ENCODE measurements at regions not wholly inside any gene's neighbourhood (a gene's known extent, or its start where the extent isn't known, plus 50 kb on each side); places are given as distances from the start of the nearest gene placed in this dataset.

DNA sequence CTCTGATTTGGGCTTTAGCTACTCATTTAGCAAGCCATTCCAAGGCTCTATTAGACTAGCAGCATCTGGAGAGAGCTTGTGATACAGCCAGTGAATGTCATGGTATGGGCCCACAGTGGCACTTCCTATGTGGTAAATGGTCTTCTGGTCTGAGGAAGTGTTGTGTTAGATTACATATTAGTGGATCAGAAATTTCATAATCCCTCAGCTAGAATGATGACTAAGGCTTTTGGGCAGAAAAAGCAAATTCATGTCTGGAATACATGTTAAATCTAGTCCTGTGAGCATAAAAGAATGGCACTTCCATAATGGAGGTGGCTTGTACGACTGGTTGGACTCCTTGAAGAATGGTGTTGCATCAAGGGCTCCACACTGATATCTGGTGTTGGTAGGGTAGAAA, 436.8 kb upstream of the CWC22 start:
- DNase-seq: no peak

DNA sequence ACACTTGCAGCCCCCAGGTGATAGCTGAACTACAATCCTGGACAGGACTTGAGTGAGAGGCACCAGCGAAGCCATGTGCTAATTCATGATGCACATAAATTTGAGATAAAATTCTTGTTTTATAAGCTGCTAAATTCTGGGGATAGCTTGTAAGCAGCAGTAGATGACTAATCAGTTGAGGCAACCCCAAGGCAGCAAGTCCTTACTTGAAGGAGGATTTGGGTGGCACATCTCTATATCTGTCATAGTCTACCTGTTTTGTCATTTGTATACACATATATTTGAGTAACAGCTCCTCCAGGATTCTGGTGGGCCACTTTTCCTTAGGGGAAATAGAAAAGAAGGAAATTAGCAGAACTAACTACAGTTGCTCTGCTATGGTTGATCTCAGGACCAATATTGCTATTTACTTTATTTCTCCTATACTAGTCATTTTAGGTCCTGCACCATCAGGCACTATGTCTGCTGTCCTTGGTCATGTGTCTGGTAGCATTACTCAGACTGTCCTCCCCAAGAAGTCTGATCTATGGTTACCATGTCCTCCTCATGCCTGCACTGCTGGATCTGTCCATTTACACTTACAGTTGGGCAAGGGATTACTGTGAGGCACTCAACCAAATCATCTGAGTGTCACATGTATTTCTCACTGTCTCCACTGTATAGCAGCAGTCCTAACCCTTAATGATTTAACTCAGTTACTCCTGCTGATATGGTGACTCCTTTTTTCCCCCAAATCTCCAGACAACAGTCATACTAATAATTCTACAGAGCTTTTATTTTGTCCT, 436.0 kb upstream of the CWC22 start:
- DNase-seq: no peak

DNA sequence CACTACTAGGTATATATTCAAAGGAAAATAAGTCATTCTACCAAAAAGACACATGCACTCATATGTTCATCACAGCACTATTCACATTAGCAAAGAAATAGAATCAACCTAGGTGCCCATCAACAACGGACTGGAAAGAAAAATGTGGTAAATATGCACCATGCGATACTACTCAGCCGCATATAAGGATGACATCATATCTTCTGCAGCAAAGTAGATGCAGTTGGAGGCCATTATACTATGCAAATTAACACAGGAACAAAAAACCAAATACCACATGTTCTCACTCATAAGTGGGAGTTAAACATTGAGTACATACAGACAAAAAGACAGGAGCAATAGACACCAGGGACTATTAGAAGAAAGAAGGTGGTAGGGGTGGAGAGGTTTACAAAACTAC, 412.1 kb upstream of the CWC22 start:
- no peak for DNase-seq

DNA sequence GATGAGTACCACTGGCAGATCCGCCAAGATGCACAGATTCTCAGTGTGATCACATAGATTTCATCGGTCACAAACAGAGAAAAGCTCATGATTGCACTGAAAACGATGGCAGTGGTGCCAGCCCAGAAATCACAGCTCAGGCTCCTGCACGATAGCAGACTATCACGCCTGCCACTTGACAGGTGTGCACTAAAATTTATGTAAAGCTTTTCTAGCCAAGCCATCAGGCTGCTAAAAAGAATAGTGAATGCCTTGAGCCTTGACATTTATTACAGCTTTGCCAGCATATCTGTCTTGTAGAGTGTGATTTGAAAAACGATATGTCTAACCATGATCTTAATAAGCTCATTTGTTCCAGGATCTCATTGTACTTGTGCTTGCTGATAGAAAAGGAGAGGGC, 409.5 kb upstream of the CWC22 start:
- DNase-seq: no peak

DNA sequence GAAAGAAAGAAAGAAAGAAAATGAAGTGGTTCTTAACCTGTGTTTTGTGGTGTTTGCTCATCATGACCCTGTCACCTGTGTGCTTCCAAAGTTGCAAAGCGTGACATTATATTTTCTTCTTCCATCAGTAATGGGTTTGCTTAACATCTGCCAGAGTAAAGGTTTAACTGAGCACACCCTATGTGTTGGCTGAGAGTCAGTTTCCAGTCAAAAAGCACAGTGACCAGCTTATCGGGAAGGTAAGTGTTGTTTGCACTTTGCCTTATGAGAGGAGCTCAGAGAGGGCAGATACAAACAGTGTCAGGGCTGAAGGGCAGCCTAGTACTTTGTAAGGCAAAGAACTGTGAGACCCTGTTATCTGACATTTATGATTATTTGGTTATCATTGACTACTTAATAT, 406.2 kb upstream of the CWC22 start:
- no peak for DNase-seq

DNA sequence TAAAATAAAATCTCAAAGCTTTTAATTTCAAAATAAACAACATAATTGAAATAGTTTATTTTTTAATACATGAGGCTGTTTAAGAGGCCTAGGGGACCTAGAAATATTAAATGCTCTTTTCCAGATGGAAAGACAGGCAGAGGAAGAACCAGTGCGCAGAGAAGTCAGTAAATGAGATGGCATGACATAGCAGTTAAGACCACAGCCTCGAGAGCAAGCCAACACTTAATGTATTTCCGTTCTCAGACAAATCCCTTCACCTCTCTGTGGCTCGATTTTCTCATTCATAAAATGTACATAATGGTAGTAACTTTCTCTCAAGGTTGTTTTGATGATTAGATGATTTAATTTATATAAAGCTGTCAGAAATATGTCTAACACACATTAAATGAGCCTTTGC, 405.1 kb upstream of the CWC22 start:
- no peak for DNase-seq

DNA sequence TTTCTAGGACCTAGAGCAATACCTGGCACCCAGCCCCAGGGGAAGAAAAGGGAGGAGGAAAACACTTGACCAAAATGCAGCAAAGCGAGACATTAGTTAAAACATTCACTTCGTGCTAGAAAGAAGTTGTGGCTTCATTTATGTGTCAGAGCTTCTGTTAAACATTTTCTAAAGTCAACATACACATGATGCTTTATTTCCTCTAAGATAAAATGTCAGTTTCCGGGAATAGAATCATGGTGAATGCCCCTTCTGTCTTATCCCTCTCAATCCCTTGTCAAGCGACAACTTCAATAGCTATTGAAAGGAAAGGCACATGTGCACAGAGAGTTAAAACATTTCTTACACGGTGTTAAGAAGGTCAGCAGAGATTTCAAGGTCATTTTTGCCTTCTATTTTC, 404.6 kb upstream of the CWC22 start:
- DNase-seq: no peak

DNA sequence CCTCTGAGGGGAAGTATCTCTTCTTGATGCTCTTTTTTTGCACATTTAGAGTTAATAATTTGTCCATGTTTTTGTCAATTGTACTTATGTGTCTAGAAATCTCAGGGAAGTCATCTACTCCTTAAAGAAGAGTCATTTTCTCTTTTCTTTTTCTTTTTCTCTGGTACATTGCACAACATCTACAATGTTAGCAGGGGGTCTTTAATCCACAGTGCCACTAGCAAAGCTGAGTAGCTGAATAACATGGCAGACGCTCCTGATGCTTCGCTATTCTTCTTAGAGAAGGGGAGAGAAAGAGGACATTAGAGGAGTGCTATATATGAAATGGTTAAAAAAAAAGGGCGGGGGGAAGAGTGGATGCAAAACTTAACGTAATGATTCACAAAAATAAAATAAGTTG, 399.6 kb upstream of the CWC22 start:
- DNase-seq: no peak

DNA sequence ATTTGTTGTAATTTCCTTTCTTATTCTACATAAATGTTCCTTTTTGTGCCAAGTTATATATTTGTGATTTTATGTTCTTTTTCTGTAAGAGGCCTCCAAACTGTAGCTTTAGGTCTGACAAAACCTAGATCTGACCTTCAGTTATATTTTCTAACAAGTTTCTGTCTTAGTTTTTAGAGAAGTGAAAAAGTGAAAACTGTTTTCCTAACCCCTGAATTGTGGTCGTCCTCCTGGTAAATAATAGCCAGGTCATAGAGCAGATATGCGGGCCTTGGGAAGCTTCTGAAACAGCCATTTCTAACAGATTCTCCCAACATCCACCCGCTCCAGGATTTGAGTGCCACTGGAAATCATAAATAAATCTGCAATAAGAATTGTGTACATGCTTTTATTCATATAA, 398.4 kb upstream of the CWC22 start:
- no peak for DNase-seq

DNA sequence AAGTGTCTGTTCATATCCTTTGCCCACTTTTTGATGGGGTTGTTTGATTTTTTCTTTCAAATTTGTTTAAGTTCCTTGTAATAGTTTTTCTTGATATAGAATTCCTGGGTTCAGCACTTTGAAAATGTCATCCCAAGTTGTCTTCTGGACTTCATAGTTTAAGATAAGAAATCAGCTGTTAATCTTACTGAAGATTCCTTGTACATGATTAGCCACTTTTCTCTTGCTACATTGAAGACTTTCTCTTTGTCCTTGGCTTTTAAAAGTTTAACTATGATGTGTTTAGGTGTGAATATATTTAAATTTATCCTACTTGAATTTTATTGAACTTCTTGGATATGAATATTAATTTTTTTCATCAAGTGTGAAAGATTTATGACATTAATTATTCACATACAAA, 387.2 kb upstream of the CWC22 start:
- DNase-seq: no peak

DNA sequence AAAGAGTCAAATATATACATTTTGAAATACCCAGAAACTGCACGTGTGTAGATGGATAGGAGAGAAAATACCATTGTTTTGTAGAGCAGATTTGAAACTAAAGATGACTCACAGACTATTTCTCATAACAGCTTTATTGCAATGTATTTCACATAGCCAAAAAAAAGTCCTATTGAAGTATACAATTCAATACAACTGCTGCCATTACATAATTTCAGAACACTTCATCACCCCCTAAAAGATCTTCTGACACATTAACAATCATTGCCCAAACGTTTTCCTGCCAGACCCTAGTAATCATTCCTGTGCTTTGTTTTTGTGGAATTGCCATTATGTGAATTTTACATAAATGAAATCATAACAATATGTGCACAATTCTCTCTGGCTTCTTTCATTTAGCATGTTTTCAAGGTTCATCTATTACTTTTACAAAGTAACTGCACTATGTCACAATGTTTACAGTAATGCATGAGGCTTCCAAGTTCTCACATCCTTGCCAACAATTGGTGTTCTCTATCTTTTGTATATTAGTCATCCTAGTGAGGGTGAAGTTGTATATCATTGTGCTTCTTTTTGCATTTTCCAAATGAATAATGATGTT, 378.6 kb upstream of the CWC22 start:
- DNase-seq: no peak

DNA sequence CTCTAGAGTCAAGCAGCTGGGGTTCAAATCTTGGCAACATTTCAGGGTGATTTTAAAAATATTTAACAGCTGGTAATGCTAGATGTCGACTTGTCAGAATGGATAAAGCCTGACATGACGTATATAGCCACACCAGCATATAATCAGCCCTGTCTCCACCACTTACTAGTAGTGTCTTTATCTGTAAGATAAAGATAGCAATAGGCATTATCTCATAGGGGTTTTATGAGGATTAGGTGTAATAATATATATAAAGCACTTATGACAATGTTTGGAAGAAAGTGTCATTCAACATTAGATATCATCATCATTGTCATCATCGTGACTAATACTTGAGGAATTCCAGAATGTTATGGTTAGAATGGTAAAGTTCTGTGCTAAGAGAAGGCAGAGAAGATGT, 369.0 kb upstream of the CWC22 start:
- DNase-seq: no peak

DNA sequence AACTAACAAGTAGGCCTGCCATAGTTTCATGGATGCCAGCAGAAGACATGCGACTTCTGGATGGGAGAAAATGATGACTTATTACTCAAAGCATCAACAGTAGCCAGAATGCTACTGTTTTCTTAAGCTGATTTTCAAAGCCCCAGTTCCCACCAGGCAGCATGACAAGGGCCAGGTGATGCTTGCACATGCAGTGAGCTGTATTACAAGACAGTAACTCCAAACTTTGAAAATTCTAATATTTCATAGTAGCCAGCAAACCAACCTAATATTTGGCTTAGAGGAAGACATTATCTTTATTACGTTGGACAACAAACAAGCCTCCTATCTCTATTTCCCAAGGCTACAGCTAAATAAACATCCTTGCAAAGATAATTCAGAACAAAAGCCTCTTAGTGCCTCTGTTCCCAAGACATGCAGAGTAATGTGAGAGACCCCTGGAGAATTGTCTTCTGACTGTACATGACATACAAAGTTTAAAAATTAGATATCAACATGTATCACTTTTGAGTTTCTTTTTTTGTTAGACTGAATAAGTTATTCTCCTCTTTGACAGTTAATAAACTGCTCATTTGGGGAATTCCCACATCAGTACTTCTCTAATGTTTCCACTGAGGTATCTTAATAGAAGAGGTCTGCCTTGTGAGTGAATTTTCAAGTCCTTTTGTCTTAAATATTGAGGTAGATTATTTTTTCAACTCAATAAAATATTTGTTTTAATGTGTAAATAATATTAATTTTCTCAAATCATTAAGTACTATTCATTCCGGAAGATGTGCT, 367.6 kb upstream of the CWC22 start:
- no peak for DNase-seq

DNA sequence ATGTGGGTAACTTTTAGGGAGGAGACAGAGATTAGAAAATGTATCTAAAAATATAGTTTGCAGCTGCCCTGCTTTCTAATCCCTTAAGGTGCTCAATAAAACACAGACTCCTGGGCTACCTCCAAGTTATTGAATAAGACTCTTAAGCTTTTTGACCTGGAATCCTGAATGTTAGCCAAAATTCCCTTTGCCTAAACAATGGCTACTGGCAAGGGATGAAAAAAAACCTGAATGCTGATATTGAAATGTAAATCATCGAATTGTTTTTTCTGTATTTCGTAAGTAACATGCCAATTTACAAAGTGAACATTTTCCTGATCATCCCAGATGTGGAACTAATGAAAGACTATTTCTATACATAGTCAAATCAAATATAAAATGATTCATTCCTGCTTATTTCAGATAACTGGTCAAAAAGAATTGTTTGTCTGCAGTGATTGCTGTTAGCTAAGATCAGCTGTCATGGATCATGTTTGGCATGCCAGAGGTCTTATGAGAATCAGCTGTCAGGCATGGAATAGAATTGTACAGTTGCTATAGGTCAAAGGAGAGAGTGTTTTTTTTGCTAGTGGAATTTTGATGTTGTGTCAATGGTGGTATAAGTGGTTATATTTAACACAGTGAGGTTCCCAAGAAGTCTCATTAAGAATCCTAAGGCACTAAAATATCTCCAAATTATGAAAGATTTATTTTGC, 363.6 kb upstream of the CWC22 start:
- DNase-seq: no peak

DNA sequence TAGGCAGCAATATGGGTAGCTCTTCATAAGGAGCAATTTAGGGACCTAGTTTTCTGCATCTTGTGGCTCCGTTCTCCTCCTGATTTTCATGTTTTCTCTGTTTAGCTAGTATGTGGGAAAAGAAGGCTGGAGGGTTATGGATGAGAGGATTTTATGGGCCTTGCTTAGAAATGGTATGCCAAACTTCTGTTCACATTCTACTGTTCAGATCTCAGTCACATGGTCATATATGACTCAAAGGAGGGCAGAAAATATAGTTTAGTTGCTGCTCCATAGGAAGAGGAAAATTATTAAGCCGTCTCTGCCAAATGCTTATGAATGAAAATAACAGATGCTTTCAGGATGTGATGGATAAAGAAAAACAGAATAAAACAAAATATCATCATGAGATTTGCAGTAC, 361.8 kb upstream of the CWC22 start:
- no peak for DNase-seq

DNA sequence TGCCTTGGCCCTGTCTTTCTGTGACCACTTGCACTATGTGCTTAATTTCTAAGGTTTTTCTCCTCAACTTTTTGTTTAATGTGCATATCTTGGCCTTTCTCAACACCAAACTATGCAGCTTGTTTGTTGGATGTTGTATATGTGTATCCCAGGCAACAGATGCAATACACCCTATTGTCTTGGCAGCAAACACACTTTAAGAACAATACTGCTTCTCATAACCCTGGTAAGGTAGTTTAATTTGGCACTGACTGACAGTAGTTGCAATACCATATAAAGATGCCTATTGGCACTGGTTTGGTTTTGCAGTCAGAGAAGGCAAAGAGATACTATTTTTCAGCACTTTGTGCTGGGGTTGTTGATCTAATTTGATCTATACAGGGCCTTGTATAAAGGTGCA, 360.7 kb upstream of the CWC22 start:
- no peak for DNase-seq

DNA sequence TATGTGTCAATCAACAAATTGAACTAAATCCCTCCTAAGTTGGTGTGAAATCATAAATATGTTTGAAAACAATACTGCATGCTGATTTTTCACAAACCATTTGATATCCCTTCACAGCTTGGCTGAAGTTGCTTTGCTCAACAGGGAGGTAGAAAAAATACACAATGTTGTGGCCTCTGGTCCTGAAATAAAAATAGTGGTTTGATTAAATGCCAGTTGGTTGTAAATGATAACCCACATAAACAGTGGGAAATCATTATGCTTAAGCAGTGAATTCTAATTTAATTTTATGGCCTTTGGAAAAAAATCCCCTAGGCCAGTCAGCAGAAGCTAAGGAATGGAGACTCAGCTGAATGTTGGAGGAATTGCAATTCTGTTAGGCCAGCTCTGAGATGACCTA, 359.4 kb upstream of the CWC22 start:
- DNase-seq: no peak

DNA sequence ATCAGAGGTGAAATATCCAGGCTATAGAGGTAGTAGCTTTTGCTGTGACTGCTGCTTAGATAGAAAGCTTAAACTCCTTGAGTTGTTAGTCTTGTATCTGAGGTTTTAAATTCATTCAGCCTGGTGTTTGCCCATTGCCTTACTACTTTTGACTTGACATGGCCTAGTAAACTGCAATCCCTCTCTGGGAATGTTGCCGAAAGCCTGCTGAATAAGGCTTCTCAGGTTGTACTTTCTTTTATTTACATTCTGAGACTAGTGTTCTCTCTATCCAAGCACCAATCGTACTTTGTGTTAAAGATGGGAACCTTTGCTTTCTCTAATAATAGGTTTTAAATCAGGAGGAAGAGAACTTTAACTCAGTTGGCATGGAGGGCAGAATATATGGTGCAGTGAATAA, 357.6 kb upstream of the CWC22 start:
- no peak for DNase-seq

DNA sequence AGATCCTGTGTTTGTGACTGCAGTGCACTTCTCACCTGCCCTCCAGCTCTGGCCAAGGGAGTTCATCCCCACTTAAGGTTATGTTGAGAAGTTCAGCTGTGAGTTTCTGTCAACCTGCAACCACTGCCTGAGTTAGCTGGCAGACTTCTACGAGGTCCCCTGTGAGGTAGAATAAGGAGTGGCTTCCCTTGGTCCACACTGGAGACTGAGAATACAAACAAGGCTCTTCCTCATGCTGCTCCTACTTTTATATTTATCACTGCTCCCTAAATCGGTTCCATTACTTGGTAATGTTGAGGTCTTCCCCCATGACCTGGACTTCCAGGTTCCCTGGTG, 353.2 kb upstream of the CWC22 start:
- DNase-seq: no peak

DNA sequence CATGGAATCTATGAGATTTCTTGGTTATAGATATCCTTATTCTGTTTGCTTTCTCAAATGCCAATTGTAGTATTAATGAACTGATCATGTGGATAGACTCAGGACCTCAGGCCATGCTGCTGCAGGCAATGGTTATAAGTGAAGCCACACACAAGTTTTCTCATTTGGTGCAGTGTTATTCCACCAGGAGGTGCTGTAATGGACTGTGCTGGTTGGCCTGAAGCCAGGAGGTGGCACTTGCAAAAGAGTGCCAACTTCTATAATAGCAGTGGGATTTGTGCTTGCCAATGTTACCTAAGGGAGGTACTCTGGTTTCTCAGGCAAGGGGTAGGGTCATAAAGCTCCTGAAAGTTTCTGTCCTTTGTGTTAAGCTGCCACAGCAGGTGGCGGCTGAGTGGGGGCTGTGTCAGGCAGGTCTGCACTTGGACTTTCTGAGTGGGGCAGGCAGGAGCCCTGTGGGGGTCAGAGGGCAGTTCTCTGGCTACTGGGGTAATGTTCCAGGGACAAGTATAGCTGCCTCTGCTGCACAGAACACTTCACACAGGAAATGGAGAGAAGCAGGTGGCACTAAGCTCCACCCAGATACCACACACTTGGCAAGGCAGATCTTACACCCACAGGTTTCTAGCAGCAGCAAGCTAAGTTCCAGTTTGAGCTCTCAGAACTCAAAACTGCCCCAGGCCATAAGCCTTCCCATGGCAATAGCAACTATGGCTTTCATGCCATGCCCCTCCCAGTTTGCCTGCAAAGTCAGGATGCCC, 352.6 kb upstream of the CWC22 start:
- no peak for DNase-seq

DNA sequence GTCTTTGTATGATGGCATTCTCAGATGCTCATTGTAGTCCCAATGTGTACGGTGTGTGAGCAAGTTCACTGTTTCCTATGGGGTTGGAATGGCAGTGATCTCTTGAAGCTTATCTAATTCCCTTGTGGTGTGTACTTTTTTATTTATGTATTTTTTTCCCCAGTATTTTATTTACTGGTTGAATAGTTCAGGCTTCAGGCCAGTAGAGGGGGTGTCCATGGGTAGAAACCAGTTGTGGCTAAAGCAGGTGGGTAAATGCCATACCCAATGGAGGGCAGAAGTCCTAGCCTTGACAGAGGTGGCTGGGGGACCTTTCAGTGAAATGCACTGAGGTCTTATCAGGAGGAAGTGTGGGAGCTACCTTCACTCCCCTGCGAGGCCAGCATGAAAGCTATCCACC, 351.4 kb upstream of the CWC22 start:
- DNase-seq: no peak

DNA sequence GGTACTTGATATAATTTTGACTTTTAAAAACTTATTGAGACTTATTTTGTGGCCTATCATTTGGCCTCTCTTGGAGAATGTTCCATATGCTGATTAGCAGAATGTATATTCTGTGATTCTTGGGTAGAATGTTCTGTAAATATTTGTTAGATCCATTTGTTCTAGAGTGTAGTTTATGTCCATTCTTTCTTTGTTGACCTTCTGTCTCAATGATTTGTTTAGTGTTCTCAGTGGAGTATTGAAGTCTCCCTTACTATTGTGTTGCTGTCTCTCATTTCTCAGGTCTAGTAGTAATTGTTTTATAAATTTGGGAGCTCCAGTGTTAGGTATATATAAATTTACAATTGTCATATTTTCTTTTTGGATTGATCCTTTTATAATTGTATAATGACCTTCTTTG, 349.6 kb upstream of the CWC22 start:
- no peak for DNase-seq

DNA sequence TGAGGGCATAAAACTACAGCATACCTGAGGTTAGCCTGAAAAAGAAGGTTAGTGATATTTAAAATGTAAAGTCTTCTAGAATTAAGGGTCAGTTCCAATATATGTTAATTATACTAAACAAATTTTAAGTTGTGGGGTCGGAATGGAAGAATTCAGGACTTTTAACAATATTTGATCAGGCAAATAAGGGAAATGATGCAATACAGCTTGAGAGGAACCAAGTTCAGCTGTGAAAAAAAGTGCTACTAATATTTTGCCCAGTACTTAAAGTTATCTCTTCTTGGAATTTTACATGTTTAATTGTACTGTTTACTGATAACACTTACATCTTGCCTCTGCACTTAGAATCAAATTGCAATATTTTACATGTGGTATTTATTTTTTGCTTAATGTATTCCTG, 345.5 kb upstream of the CWC22 start:
- no peak for DNase-seq

Data from SW 1271 (cell line).